ENCODE measurements at regions not wholly inside any gene's neighbourhood (a gene's known extent, or its start where the extent isn't known, plus 50 kb on each side); places are given as distances from the start of the nearest gene placed in this dataset.

DNA sequence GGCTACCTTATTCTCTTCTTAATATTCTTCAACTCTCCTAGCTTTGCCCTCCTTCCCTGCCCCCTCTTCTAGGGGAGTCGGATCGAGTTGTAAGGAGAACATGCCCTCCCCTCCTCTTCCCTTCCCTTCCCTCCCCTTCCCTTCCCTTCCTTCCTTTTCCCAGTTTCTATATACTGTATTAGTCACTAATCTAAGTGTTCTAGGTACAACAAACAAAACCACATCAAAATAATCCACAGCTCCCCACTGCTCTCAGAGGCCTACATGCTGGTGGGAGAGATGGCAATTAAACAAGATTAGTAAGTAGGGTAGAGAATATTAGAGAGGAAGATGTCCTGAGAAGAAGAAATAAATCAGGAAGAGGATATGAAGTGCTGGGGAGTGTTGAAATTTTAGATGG is 119.9 kb upstream of the PZP start (continued):
- TF ChIP-seq, protein P1, sequence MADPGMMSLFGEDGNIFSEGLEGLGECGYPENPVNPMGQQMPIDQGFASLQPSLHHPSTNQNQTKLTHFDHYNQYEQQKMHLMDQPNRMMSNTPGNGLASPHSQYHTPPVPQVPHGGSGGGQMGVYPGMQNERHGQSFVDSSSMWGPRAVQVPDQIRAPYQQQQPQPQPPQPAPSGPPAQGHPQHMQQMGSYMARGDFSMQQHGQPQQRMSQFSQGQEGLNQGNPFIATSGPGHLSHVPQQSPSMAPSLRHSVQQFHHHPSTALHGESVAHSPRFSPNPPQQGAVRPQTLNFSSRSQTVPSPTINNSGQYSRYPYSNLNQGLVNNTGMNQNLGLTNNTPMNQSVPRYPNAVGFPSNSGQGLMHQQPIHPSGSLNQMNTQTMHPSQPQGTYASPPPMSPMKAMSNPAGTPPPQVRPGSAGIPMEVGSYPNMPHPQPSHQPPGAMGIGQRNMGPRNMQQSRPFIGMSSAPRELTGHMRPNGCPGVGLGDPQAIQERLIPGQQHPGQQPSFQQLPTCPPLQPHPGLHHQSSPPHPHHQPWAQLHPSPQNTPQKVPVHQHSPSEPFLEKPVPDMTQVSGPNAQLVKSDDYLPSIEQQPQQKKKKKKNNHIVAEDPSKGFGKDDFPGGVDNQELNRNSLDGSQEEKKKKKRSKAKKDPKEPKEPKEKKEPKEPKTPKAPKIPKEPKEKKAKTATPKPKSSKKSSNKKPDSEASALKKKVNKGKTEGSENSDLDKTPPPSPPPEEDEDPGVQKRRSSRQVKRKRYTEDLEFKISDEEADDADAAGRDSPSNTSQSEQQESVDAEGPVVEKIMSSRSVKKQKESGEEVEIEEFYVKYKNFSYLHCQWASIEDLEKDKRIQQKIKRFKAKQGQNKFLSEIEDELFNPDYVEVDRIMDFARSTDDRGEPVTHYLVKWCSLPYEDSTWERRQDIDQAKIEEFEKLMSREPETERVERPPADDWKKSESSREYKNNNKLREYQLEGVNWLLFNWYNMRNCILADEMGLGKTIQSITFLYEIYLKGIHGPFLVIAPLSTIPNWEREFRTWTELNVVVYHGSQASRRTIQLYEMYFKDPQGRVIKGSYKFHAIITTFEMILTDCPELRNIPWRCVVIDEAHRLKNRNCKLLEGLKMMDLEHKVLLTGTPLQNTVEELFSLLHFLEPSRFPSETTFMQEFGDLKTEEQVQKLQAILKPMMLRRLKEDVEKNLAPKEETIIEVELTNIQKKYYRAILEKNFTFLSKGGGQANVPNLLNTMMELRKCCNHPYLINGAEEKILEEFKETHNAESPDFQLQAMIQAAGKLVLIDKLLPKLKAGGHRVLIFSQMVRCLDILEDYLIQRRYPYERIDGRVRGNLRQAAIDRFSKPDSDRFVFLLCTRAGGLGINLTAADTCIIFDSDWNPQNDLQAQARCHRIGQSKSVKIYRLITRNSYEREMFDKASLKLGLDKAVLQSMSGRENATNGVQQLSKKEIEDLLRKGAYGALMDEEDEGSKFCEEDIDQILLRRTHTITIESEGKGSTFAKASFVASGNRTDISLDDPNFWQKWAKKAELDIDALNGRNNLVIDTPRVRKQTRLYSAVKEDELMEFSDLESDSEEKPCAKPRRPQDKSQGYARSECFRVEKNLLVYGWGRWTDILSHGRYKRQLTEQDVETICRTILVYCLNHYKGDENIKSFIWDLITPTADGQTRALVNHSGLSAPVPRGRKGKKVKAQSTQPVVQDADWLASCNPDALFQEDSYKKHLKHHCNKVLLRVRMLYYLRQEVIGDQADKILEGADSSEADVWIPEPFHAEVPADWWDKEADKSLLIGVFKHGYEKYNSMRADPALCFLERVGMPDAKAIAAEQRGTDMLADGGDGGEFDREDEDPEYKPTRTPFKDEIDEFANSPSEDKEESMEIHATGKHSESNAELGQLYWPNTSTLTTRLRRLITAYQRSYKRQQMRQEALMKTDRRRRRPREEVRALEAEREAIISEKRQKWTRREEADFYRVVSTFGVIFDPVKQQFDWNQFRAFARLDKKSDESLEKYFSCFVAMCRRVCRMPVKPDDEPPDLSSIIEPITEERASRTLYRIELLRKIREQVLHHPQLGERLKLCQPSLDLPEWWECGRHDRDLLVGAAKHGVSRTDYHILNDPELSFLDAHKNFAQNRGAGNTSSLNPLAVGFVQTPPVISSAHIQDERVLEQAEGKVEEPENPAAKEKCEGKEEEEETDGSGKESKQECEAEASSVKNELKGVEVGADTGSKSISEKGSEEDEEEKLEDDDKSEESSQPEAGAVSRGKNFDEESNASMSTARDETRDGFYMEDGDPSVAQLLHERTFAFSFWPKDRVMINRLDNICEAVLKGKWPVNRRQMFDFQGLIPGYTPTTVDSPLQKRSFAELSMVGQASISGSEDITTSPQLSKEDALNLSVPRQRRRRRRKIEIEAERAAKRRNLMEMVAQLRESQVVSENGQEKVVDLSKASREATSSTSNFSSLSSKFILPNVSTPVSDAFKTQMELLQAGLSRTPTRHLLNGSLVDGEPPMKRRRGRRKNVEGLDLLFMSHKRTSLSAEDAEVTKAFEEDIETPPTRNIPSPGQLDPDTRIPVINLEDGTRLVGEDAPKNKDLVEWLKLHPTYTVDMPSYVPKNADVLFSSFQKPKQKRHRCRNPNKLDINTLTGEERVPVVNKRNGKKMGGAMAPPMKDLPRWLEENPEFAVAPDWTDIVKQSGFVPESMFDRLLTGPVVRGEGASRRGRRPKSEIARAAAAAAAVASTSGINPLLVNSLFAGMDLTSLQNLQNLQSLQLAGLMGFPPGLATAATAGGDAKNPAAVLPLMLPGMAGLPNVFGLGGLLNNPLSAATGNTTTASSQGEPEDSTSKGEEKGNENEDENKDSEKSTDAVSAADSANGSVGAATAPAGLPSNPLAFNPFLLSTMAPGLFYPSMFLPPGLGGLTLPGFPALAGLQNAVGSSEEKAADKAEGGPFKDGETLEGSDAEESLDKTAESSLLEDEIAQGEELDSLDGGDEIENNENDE (IDR thresholded peaks at IDR 0.05; ENCODE audit: insufficient replicate concordance, low read length) = no peak
- TF ChIP-seq CBX5 (IDR thresholded peaks at IDR 0.05; ENCODE audit: low read depth, low read length) = no peak
- TF ChIP-seq POLR2AphosphoS5 (IDR thresholded peaks at IDR 0.05; ENCODE audit: low read depth, low read length) = no peak
- TF ChIP-seq, protein P2, sequence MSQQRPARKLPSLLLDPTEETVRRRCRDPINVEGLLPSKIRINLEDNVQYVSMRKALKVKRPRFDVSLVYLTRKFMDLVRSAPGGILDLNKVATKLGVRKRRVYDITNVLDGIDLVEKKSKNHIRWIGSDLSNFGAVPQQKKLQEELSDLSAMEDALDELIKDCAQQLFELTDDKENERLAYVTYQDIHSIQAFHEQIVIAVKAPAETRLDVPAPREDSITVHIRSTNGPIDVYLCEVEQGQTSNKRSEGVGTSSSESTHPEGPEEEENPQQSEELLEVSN (IDR thresholded peaks at IDR 0.05) = no peak
- TF ChIP-seq NRF1 (IDR thresholded peaks at IDR 0.05; ENCODE audit: low read depth, low read length) = no peak
